PC-9 (cell line): ENCODE measurements at regions not wholly inside any gene's neighbourhood (a gene's known extent, or its start where the extent isn't known, plus 50 kb on each side); places are given as distances from the start of the nearest gene placed in this dataset.

Experiments
- BruUV-seq: library from RNA; stranded (reverse); fragments of 400-500 nt; replicated peaks from 2 replicates; lab custom pipeline; 2021; lab: Mats Ljungman, UMichigan
- CTCF ChIA-PET: fragments of 300-600 bp; sonication (Branson Sonifier 250); formaldehyde crosslinking; loops from one replicate; lab custom pipeline; 2022; ENCODE audit warnings: antibody characterized with exemption; lab: Charles Lee
- POLR2A ChIA-PET: fragments of 300-600 bp; sonication (Branson Sonifier 250); formaldehyde crosslinking; loops from one replicate; lab custom pipeline; 2022; ENCODE audit warnings: antibody characterized with exemption; ENCODE audit not compliant: unreplicated experiment; lab: Charles Lee
- DNase-seq, 2 experiments: peaks; one replicate each; pipeline versions ENCODE4 v3.0.0 to v3.0.0-alpha.2; 2015 to 2022; ENCODE audit warnings: mixed read lengths in 1 of 2
- H2AFZ ChIP-seq: fragments of 200-600 bp; sonication (generic); 2 replicates; pipeline ENCODE4 v1.8.1; 2017; ENCODE audit warnings: antibody characterized with exemption
- H3F3A ChIP-seq: fragments of 200-600 bp; sonication (generic); 2 replicates; pipeline ENCODE4 v1.8.1; 2017; ENCODE audit warnings: antibody characterized with exemption, mild to moderate bottlenecking, low read depth; ENCODE audit not compliant: insufficient read depth
- H3K27ac ChIP-seq: fragments of 200-600 bp; sonication (generic); 2 replicates; pipeline ENCODE4 v1.6.1; 2016; ENCODE audit warnings: mixed run types
- H3K27me3 ChIP-seq: fragments of 200-600 bp; sonication (generic); 2 replicates; pipeline ENCODE4 v1.6.1; 2016; ENCODE audit warnings: low read depth, mixed run types; ENCODE audit not compliant: insufficient read depth
- H3K36me3 ChIP-seq: fragments of 200-600 bp; sonication (generic); 2 replicates; pipeline ENCODE4 v1.6.1; 2016; ENCODE audit warnings: low read depth, mixed run types
- H3K4me1 ChIP-seq: fragments of 200-600 bp; sonication (generic); replicated peaks from 2 replicates; pipeline ENCODE4 v1.6.1; 2016; ENCODE audit warnings: mixed run types; ENCODE audit not compliant: insufficient read depth
- H3K4me2 ChIP-seq: fragments of 200-600 bp; sonication (generic); 2 replicates; pipeline ENCODE4 v1.6.1; 2017; ENCODE audit warnings: mixed run types
- H3K4me3 ChIP-seq: fragments of 200-600 bp; sonication (generic); 2 replicates; pipeline ENCODE4 v1.6.1; 2016; ENCODE audit warnings: mixed run types
- H3K79me2 ChIP-seq: fragments of 200-600 bp; sonication (generic); 2 replicates; pipeline ENCODE4 v1.6.1; 2017; ENCODE audit warnings: low read depth, mixed run types
- H3K9me2 ChIP-seq: fragments of 200-600 bp; sonication (generic); 2 replicates; pipeline ENCODE4 v1.8.1; 2017; ENCODE audit warnings: mild to moderate bottlenecking; ENCODE audit not compliant: insufficient read depth
- H3K9me3 ChIP-seq: fragments of 200-600 bp; sonication (generic); 2 replicates; pipeline ENCODE4 v1.8.1; 2016; ENCODE audit warnings: low read depth; ENCODE audit not compliant: insufficient read depth
- H4K20me1 ChIP-seq: fragments of 200-600 bp; sonication (generic); 2 replicates; pipeline ENCODE4 v1.8.1; 2017; ENCODE audit not compliant: insufficient read depth
- CTCF ChIP-seq: fragments of 200-600 bp; sonication (generic); conservative IDR thresholded peaks from 2 replicates; pipeline ENCODE4 v1.6.1; 2017; ENCODE audit warnings: mixed run types, antibody characterized with exemption, mild to moderate bottlenecking, moderate library complexity
- EZH2 ChIP-seq: fragments of 200-600 bp; sonication (generic); IDR thresholded peaks from 2 replicates; pipeline ENCODE4 v1.8.0; 2017; ENCODE audit warnings: antibody characterized with exemption, low read depth
- intact Hi-C: fragments of 100-400 bp; cut with micrococcal nuclease; formaldehyde crosslinking; loops from one replicate; pipeline ENCODE4 v1.10.0; 2022; ENCODE audit not compliant: unreplicated experiment

- intact Hi-C loops, result no loop called here
- Histone ChIP-seq H3K36me3 (no peaks in the 10 kb centered on the region), H3K79me2 (no peaks in the 10 kb centered on the region), H3K27ac (no peak overlapping the region), H3K9me3 (no peaks in the 10 kb centered on the region), H3K4me1 (no peaks in the 10 kb centered on the region), H3K4me2 (no peak overlapping the region), H4K20me1 (no peaks in the 10 kb centered on the region), H2AFZ (no peak overlapping the region), H3K9me2 (no peaks in the 10 kb centered on the region), H3F3A (no peaks in the 10 kb centered on the region), H3K27me3 (peaks cover 73% of the 10 kb centered on the region), H3K4me3 (no peak overlapping the region)
- BruUV-seq, result no TSS peak
- no peak for DNase-seq
- TF ChIP-seq EZH2 (no peak), CTCF (no peak)
- ChIA-PET POLR2A (no interaction called here), CTCF (no interaction called here)
Measured at GRCh38 chr16:27138257-27138656, 65.1 kb upstream of the KDM8 start.

- Histone ChIP-seq H3F3A (no peaks in the 10 kb centered on the region), H3K4me1 (no peaks in the 10 kb centered on the region), H3K27me3 (peaks cover 80% of the 10 kb centered on the region), H3K4me2 (no peak overlapping the region), H3K4me3 (no peak overlapping the region), H3K27ac (no peak overlapping the region), H2AFZ (no peak overlapping the region), H4K20me1 (no peaks in the 10 kb centered on the region), H3K9me2 (no peaks in the 10 kb centered on the region), H3K36me3 (no peaks in the 10 kb centered on the region), H3K9me3 (no peaks in the 10 kb centered on the region), H3K79me2 (no peaks in the 10 kb centered on the region)
- TF ChIP-seq EZH2, result no peak
- TF ChIP-seq CTCF, result no peak
- ChIA-PET POLR2A (no interaction called here), CTCF (no interaction called here)
- no peak for DNase-seq
- intact Hi-C loops, result no loop called here
- BruUV-seq, result no TSS peak
Measured at GRCh38 chr16:27145630-27146029, 57.7 kb upstream of the KDM8 start.

- no peaks in the 10 kb centered on the region for H3K36me3 ChIP-seq
- no TSS peak for BruUV-seq
- no peaks in the 10 kb centered on the region for H3K9me3 ChIP-seq
- DNase-seq, result no peak
- H2AFZ ChIP-seq, result no peak overlapping the region
- no peaks in the 10 kb centered on the region for H3K79me2 ChIP-seq
- POLR2A ChIA-PET, result no interaction called here
- no peaks in the 10 kb centered on the region for H3K9me2 ChIP-seq
- no peaks in the 10 kb centered on the region for H4K20me1 ChIP-seq
- intact Hi-C loops, result no loop called here
- peaks cover 49% of the 10 kb centered on the region for H3K27me3 ChIP-seq
- no peaks in the 10 kb centered on the region for H3F3A ChIP-seq
- CTCF ChIA-PET, result no interaction called here
- no peak overlapping the region for H3K4me3 ChIP-seq
- no peak for TF ChIP-seq EZH2
- no peaks in the 10 kb centered on the region for H3K4me1 ChIP-seq
- no peak overlapping the region for H3K4me2 ChIP-seq
- H3K27ac ChIP-seq, result no peak overlapping the region
Measured at GRCh38 chr16:27149986-27150385, 53.3 kb upstream of the KDM8 start.

- Histone ChIP-seq H3F3A (no peaks in the 10 kb centered on the region), H3K79me2 (no peaks in the 10 kb centered on the region), H4K20me1 (no peaks in the 10 kb centered on the region), H3K36me3 (no peaks in the 10 kb centered on the region), H3K27ac (no peak overlapping the region), H3K9me2 (no peaks in the 10 kb centered on the region), H3K4me3 (no peak overlapping the region), H3K4me1 (no peaks in the 10 kb centered on the region), H3K9me3 (no peaks in the 10 kb centered on the region), H3K4me2 (no peak overlapping the region), H3K27me3 (peaks cover 34% of the 10 kb centered on the region; the same call in 1 of the 2 replicates), H2AFZ (no peak overlapping the region)
- CTCF ChIA-PET, result interaction anchor here (0.9 kb wide), 1 partner anchor 27 kb away, joined by 4 read pairs; no protein-coding TSS in a partner anchor
- BruUV-seq, result no TSS peak
- POLR2A ChIA-PET, result no interaction called here
- no peak for DNase-seq
- TF ChIP-seq CTCF, result no peak
- TF ChIP-seq EZH2, result no peak
- intact Hi-C loops, result no loop called here
Measured at GRCh38 chr16:27152121-27152520, 51.2 kb upstream of the KDM8 start.
